Astrocyte of the cerebellum (primary cell): ENCODE measurements at regions not wholly inside any gene's neighbourhood (a gene's known extent, or its start where the extent isn't known, plus 50 kb on each side); places are given as distances from the start of the nearest gene placed in this dataset.

Experiments
- DNase-seq: peaks from one replicate; pipeline ENCODE4 v3.0.0-alpha.2; 2011; ENCODE audit warnings: low read depth
- H3K4me3 ChIP-seq: 2 replicates; pipeline ENCODE4 v1.5.1; 2011; ENCODE audit warnings: mild to moderate bottlenecking, low read depth, low read length, moderate library complexity
- in situ Hi-C: cut with HindIII; loops from 2 replicates; pipeline ENCODE4 v1.10.0; 2017; ENCODE audit warnings: low sequenced_read_pairs
- TF ChIP-seq, protein P1 (sequence below): IDR thresholded peaks from 2 replicates; pipeline ENCODE4 v1.5.1; 2012; ENCODE audit warnings: low read length, low read depth, moderate library complexity, mild to moderate bottlenecking; ENCODE audit errors: missing control alignments

DNA sequence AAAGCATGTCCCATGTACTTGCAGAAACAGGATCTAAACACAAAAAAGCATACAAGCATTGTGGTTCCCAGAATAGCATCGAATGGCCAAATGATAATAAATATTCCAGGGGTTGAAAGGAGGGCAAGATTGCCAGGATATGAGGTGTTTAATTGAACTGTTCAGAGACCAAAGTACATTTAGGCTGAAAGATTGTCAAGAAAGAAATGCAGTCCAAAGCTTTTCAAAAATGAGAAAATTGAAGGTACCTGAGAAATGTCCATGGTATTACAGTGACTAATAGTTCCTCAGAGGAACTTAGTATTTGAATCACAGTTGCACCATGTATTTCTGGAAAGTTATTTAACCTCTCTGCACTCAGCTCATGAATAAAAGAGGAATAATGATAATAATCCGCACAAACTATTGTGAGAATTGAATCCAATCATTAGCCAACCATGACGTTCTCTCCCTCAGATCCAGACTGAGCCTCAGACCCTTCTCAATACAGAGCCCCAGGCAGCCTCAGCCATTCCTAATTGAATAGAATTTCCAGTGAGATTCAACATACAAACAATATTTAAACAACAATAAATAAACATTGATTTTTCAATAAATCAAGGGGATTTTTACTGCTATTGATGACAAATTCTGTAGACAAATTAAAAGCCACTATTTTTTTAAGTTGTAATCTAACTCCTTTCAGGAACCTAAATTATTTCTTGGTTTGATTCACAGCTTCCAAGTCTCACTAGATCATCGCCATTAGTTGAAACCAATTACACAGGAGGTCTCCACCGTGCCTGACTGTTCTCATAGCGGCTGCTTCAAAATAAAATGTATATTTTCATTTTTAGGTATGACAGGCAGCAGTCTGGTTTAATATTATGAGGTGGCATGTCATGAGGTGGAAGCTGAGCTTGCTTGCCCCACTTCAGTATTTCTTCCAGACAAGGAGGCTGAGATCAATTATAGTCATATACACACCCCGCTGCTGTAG, 144.3 kb upstream of the TENT5A start:
- TF ChIP-seq, protein P1, sequence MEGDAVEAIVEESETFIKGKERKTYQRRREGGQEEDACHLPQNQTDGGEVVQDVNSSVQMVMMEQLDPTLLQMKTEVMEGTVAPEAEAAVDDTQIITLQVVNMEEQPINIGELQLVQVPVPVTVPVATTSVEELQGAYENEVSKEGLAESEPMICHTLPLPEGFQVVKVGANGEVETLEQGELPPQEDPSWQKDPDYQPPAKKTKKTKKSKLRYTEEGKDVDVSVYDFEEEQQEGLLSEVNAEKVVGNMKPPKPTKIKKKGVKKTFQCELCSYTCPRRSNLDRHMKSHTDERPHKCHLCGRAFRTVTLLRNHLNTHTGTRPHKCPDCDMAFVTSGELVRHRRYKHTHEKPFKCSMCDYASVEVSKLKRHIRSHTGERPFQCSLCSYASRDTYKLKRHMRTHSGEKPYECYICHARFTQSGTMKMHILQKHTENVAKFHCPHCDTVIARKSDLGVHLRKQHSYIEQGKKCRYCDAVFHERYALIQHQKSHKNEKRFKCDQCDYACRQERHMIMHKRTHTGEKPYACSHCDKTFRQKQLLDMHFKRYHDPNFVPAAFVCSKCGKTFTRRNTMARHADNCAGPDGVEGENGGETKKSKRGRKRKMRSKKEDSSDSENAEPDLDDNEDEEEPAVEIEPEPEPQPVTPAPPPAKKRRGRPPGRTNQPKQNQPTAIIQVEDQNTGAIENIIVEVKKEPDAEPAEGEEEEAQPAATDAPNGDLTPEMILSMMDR, result no peak
- no peak overlapping the region for H3K4me3 ChIP-seq
- no peak for DNase-seq
- in situ Hi-C loops, result no loop called here

- no peak overlapping the region for H3K4me3 ChIP-seq
- peak; percentile 96 for DNase-seq
- in situ Hi-C loops, result no loop called here
- TF ChIP-seq, protein P1, result no peak
Measured at GRCh38 chr6:81895511-81896185, 143.2 kb upstream of the TENT5A start.

GRCh38 chr6:81894788-81895271, 142.3 kb upstream of the TENT5A start:
- TF ChIP-seq, protein P1, result no peak
- H3K4me3 ChIP-seq, result no peak overlapping the region
- no peak for DNase-seq
- in situ Hi-C loops, result no loop called here

DNA sequence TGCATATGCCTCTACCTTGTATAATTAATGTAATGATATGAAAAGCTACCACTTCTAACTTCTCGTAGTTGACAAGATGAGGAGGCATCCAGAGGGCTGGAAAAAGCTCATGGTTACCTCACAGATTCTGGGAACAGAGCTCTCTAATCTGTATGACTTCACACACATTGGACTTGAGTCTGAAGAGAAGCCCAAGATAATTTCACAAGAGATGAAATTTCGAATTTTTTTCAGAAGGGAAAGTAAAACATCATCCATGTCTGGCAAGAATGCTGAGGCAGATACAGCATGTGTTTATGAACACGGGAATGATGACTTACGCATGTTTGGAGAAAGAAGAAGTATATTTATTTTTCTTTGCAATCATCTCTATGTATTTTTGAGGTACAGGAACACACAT, 141.8 kb upstream of the TENT5A start:
- DNase-seq, result no peak
- in situ Hi-C loops, result no loop called here
- TF ChIP-seq, protein P1, result no peak
- H3K4me3 ChIP-seq, result no peak overlapping the region

- in situ Hi-C loops, result no loop called here
- TF ChIP-seq, protein P1, result no peak
- DNase-seq, result no peak
- H3K4me3 ChIP-seq, result no peak overlapping the region
Measured at GRCh38 chr6:81892891-81893290, 140.4 kb upstream of the TENT5A start.

GRCh38 chr6:81891874-81892273, 139.4 kb upstream of the TENT5A start:
- H3K4me3 ChIP-seq, result no peak overlapping the region
- in situ Hi-C loops, result no loop called here
- TF ChIP-seq, protein P1, result no peak
- DNase-seq, result no peak
